SK-N-SH (cell line): ENCODE measurements at regions not wholly inside any gene's neighbourhood (a gene's known extent, or its start where the extent isn't known, plus 50 kb on each side); places are given as distances from the start of the nearest gene placed in this dataset.

Experiments
- EP300 ChIP-seq, 2 experiments: IDR thresholded peaks; 2 replicates each; pipeline versions ENCODE4 v1.4.0 to v1.6.1; 2012; ENCODE audit warnings: borderline replicate concordance in 1 of 2, low read depth in 1 of 2, low read length in 1 of 2
- EZH2phosphoT487 ChIP-seq: fragments of 200-600 bp; sonication (generic); IDR thresholded peaks from 2 replicates; pipeline ENCODE4 v1.6.1; 2017; ENCODE audit warnings: low read depth, mixed run types, mild to moderate bottlenecking, antibody characterized with exemption, moderate library complexity, borderline replicate concordance
- MAX ChIP-seq: IDR thresholded peaks from 2 replicates; pipeline ENCODE4 v1.4.0; 2012; ENCODE audit warnings: low read depth
- MEF2A ChIP-seq: IDR thresholded peaks from 2 replicates; pipeline ENCODE4 v1.4.0; 2012; ENCODE audit warnings: low read depth, borderline replicate concordance
- RAD21 ChIP-seq: IDR thresholded peaks from 2 replicates; pipeline ENCODE4 v1.6.1; 2012; ENCODE audit warnings: mild to moderate bottlenecking, low read length
- SIN3A ChIP-seq: IDR thresholded peaks from 2 replicates; pipeline ENCODE4 v1.6.1; 2012; ENCODE audit warnings: low read depth, mild to moderate bottlenecking, low read length, moderate library complexity, borderline replicate concordance
- SMC3 ChIP-seq: IDR thresholded peaks from 2 replicates; pipeline ENCODE4 v1.6.1; 2012; ENCODE audit warnings: low read depth, low read length, improper control_type of control experiment
- TEAD4 ChIP-seq: IDR thresholded peaks from 2 replicates; pipeline ENCODE4 v1.4.0; 2012; ENCODE audit warnings: mild to moderate bottlenecking, borderline replicate concordance; ENCODE audit not compliant: insufficient read depth
- USF1 ChIP-seq: IDR thresholded peaks from 2 replicates; pipeline ENCODE4 v1.4.0; 2012; ENCODE audit warnings: low read depth, borderline replicate concordance
- TF ChIP-seq, protein P1 (sequence below): fragments of 200-600 bp; sonication (generic); IDR thresholded peaks from 2 replicates; pipeline ENCODE4 v1.6.1; 2017; ENCODE audit warnings: antibody characterized with exemption, mild to moderate bottlenecking, moderate library complexity

DNA sequence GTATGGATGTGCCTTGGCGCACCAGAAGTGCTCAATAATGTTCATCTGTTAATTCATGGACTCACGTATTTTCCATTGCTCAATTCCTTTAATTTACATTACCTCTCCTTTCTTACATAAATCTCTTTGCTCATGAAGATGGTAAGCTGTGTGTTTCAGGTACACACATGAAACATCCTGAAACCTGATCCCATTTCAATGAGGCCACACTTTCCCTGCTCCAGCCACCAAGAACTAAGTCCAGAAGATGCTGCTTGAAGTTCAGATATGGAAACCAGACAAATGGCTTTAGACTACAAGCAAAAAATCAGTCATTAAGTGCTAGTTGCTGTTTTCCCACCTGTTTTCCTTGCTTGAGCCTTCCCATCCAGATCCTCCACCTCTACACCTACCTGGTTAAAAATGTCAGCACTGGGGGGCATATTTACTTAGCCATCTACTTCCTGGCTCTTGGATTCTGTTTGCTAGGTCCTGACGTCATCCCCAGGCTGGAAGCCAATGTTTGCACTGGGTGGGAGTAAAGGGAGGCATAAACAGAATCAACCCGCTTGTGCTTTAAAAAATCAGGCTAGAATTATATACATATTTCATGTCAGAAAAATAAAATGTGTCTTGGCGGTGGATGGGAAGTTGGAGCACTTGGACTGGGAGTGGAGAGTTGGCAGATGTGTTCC, 309.7 kb downstream of the OSR1 start:
- TF ChIP-seq USF1 = no peak
- TF ChIP-seq, protein P1, sequence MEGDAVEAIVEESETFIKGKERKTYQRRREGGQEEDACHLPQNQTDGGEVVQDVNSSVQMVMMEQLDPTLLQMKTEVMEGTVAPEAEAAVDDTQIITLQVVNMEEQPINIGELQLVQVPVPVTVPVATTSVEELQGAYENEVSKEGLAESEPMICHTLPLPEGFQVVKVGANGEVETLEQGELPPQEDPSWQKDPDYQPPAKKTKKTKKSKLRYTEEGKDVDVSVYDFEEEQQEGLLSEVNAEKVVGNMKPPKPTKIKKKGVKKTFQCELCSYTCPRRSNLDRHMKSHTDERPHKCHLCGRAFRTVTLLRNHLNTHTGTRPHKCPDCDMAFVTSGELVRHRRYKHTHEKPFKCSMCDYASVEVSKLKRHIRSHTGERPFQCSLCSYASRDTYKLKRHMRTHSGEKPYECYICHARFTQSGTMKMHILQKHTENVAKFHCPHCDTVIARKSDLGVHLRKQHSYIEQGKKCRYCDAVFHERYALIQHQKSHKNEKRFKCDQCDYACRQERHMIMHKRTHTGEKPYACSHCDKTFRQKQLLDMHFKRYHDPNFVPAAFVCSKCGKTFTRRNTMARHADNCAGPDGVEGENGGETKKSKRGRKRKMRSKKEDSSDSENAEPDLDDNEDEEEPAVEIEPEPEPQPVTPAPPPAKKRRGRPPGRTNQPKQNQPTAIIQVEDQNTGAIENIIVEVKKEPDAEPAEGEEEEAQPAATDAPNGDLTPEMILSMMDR = no peak
- no peak for TF ChIP-seq RAD21
- TF ChIP-seq MEF2A = no peak
- TF ChIP-seq TEAD4 = no peak
- TF ChIP-seq MAX = no peak
- TF ChIP-seq EZH2phosphoT487 = no peak
- no peak for TF ChIP-seq SMC3
- no peak for TF ChIP-seq EP300 (IDR thresholded peaks at IDR 0.05; ENCODE audit: borderline replicate concordance in 1 of 2, low read depth in 1 of 2, low read length in 1 of 2)
- TF ChIP-seq SIN3A = no peak
